CD4-positive, alpha-beta T cell treated with Interleukin-4 for 4 hours (primary cell): ENCODE measurements at regions not wholly inside any gene's neighbourhood (a gene's known extent, or its start where the extent isn't known, plus 50 kb on each side); places are given as distances from the start of the nearest gene placed in this dataset.

Experiments used
- DNase-seq: peaks from one replicate; pipeline ENCODE4 v3.0.0-alpha.2; 2020

GRCh38 chr7:136664537-136664936 is 203.9 kb upstream of the CHRM2 start:
- DNase-seq, result no peak

GRCh38 chr7:136657482-136657921 is 210.9 kb upstream of the CHRM2 start:
- DNase-seq, result no peak

- no peak for DNase-seq
Observed at GRCh38 chr7:136656516-136656915, 211.9 kb upstream of the CHRM2 start.

- DNase-seq, result no peak
Observed at GRCh38 chr7:136655414-136655813, 213.0 kb upstream of the CHRM2 start.

GRCh38 chr7:136654406-136654805 is 214.0 kb upstream of the CHRM2 start:
- DNase-seq, result no peak

GRCh38 chr7:136652635-136653370 is 215.6 kb upstream of the CHRM2 start:
- no peak for DNase-seq

- no peak for DNase-seq
Observed at GRCh38 chr7:136640977-136641376, 227.5 kb upstream of the CHRM2 start.

GRCh38 chr7:136637813-136638212 is 230.6 kb upstream of the CHRM2 start:
- no peak for DNase-seq

- no peak for DNase-seq
Observed at GRCh38 chr7:136635751-136636150, 232.7 kb upstream of the CHRM2 start.

GRCh38 chr7:136618818-136619217 is 249.6 kb upstream of the CHRM2 start:
- no peak for DNase-seq

- DNase-seq, result no peak
Observed at GRCh38 chr7:136617176-136617575, 251.3 kb upstream of the CHRM2 start.

- DNase-seq, result no peak
Observed at GRCh38 chr7:136605532-136606329, 262.7 kb upstream of the CHRM2 start.

- DNase-seq, result no peak
Observed at GRCh38 chr7:136601772-136602171, 266.7 kb upstream of the CHRM2 start.

- DNase-seq, result no peak
Observed at GRCh38 chr7:136600475-136600874, 268.0 kb upstream of the CHRM2 start.

GRCh38 chr7:136594739-136595144 is 273.7 kb upstream of the CHRM2 start:
- no peak for DNase-seq

- no peak for DNase-seq
Observed at GRCh38 chr7:136588216-136588615, 280.2 kb upstream of the CHRM2 start.

- DNase-seq, result no peak
Observed at GRCh38 chr7:136585954-136586670, 282.3 kb upstream of the CHRM2 start.

- DNase-seq, result no peak
Observed at GRCh38 chr7:136566491-136566890, 302.0 kb upstream of the CHRM2 start.

- DNase-seq, result no peak
Observed at GRCh38 chr7:136555933-136556332, 312.5 kb upstream of the CHRM2 start.

GRCh38 chr7:136551618-136552017 is 316.8 kb upstream of the CHRM2 start:
- no peak for DNase-seq

GRCh38 chr7:136549756-136550155 is 318.7 kb upstream of the CHRM2 start:
- DNase-seq, result no peak

GRCh38 chr7:136533732-136534131 is 334.7 kb upstream of the CHRM2 start:
- no peak for DNase-seq

GRCh38 chr7:136530831-136531230 is 337.6 kb upstream of the CHRM2 start:
- DNase-seq, result no peak

GRCh38 chr7:136528329-136528728 is 340.1 kb upstream of the CHRM2 start:
- no peak for DNase-seq
